GM10266 (cell line): ENCODE measurements at regions not wholly inside any gene's neighbourhood (a gene's known extent, or its start where the extent isn't known, plus 50 kb on each side); places are given as distances from the start of the nearest gene placed in this dataset.

Source experiments
- DNase-seq: peaks from one replicate; pipeline ENCODE4 v3.0.0; 2012; ENCODE audit errors: extremely low spot score
- TF ChIP-seq, protein P1 (sequence below): IDR thresholded peaks from 2 replicates; pipeline ENCODE4 v1.5.1; 2012; ENCODE audit warnings: mild to moderate bottlenecking, low read depth; ENCODE audit not compliant: control insufficient read depth, insufficient read depth; ENCODE audit errors: missing control alignments

DNA sequence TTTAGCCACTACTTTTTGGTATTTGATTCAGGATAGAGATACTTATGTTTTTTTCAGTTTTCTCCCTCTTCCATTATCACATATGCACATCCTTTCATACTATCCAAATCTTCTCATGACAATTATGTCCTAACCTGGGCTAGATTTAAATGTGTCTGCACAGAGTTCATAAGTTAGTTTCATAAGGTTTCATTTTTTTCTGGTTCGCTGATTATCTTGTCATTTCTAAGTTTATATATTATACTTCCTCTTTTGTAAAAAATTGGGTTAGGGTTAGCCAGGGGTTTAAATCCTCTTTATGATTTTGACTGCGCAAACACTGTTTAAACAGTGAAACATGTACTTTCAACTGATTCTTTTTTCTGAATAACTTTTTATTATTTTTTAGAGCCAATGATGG, 148.6 kb downstream of the SST start:
- TF ChIP-seq, protein P1, sequence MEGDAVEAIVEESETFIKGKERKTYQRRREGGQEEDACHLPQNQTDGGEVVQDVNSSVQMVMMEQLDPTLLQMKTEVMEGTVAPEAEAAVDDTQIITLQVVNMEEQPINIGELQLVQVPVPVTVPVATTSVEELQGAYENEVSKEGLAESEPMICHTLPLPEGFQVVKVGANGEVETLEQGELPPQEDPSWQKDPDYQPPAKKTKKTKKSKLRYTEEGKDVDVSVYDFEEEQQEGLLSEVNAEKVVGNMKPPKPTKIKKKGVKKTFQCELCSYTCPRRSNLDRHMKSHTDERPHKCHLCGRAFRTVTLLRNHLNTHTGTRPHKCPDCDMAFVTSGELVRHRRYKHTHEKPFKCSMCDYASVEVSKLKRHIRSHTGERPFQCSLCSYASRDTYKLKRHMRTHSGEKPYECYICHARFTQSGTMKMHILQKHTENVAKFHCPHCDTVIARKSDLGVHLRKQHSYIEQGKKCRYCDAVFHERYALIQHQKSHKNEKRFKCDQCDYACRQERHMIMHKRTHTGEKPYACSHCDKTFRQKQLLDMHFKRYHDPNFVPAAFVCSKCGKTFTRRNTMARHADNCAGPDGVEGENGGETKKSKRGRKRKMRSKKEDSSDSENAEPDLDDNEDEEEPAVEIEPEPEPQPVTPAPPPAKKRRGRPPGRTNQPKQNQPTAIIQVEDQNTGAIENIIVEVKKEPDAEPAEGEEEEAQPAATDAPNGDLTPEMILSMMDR, result no peak
- no peak for DNase-seq

- TF ChIP-seq, protein P1, result no peak
Measured at GRCh38 chr3:187520027-187520945, 149.9 kb downstream of the SST start.

DNA sequence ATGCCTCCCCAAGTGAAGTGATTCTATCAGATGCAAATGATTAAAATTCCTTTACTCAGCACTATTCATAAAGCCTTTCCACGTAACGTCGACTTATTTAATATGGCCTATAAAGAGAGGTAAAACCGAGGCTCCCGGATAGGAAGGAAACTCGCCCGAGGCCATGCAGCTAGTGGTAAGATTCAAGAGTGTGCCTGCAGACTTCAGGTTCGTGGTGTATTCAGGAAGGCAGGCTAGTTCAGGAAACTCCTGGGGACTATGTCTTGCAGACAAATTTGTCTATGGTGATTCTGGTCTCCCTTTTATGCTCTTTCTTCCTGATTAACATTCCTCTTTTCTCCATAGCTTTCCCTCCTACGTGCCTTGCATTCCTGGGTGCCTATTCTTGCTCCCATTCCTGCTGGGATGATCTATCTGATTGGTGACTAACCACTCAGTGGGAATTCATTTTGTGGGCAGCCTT, 150.7 kb downstream of the SST start:
- TF ChIP-seq, protein P1, result no peak
- DNase-seq, result no peak

More at GRCh38 chr3:187520027-187520945, 149.9 kb downstream of the SST start:
- DNase-seq, result no peak

- no peak for DNase-seq
- TF ChIP-seq, protein P1, result no peak
Measured at GRCh38 chr3:187518616-187519015, 150.4 kb downstream of the RTP4 start.

DNA sequence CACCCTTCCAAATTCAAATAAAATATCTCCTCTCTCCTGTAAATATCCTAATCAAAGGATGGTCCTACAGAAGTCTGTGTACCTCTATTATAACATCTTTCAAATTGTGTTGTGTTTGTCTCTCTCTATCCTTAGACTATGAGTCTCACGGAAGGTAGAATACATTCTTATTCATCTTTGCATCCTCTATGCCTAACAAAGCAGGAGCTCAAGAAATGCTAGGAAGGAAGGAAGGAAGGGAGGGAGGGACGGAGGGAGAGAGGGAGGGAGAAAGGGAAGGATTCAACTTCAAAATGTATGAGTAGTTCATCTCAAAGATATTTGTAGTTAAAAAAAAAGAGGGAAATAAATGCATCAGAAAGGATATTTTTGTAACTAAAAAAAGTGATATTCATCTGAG, 150.0 kb downstream of the RTP4 start:
- TF ChIP-seq, protein P1, result no peak

DNA sequence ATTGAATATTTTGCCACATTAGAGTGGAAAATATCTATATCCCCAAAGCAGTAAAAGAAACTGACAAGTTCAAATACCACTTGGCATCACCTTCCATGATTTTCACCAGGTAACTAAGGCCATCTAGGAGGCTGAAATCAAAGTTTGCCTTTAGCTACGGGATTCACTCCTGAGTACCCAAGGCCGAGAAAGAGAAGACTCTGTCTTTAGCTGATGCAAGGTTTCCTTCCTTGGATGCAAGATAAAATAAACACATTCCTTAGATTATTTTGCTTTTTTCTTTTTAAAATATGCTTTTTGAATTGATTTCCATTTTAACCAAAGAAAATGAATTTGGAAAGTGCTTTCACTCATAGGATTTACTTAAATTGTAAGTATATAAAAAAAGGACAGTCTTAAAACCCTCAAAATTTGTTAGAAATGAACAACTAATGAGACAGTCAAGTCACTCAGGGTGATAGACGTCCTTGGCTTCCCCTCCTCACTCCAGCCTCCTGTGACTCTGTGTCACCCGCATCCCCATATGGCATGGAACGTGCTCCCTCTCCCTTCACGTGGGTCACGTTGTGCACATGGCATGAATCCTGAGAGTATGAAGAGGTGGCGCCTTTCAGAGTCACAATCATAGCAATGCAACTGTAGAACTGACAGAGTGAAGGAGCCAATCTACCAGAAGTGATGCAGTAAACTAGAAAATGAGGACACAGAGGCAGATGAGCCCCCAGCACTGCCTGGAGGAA, 148.4 kb downstream of the RTP4 start:
- DNase-seq, result no peak
- TF ChIP-seq, protein P1, result no peak

More for the DNA sequence above, 150.0 kb downstream of the RTP4 start:
- no peak for DNase-seq
